Caco-2 (cell line): ENCODE measurements at regions not wholly inside any gene's neighbourhood (a gene's known extent, or its start where the extent isn't known, plus 50 kb on each side); places are given as distances from the start of the nearest gene placed in this dataset.

Experiments
- BruUV-seq: library from RNA; stranded (reverse); fragments of 400-500 nt; replicated peaks from 2 replicates; lab custom pipeline; 2021; lab: Mats Ljungman, UMichigan
- CTCF ChIA-PET: fragments of 300-600 bp; sonication (Branson Sonifier 250); formaldehyde crosslinking; loops from one replicate; lab custom pipeline; 2022; ENCODE audit warnings: antibody characterized with exemption; lab: Charles Lee
- POLR2A ChIA-PET: fragments of 300-600 bp; sonication (Branson Sonifier 250); formaldehyde crosslinking; loops from one replicate; lab custom pipeline; 2022; ENCODE audit warnings: antibody characterized with exemption; lab: Charles Lee
- DNase-seq, 2 experiments: peaks; one replicate each; pipeline versions ENCODE4 v3.0.0 to v3.0.0-alpha.2; 2020 to 2022
- H3K27me3 ChIP-seq: replicated peaks from 2 replicates; pipeline ENCODE4 v1.6.0; 2011; ENCODE audit warnings: low read length; ENCODE audit not compliant: control insufficient read depth, insufficient read depth
- H3K36me3 ChIP-seq: 2 replicates; pipeline ENCODE4 v1.5.1; 2011; ENCODE audit warnings: low read length; ENCODE audit not compliant: control insufficient read depth, insufficient read depth
- H3K4me1 ChIP-seq: fragments of 250-450 bp; sonication (Bioruptor Pico); 2 replicates; pipeline ENCODE4 v1.5.1; 2020; ENCODE audit warnings: mild to moderate bottlenecking
- H3K4me3 ChIP-seq: 2 replicates; pipeline ENCODE4 v1.5.1; 2011; ENCODE audit warnings: low read depth, mild to moderate bottlenecking, control low read depth, low read length
- H3K9me3 ChIP-seq: fragments of 250-450 bp; sonication (Bioruptor Pico); 2 replicates; pipeline ENCODE4 v1.5.1; 2020; ENCODE audit warnings: mild to moderate bottlenecking, moderate library complexity
- H3K27ac Mint-ChIP-seq: one replicate; pipeline ENCODE4 v1.8.0; 2022; ENCODE audit warnings: mixed read lengths; ENCODE audit not compliant: unreplicated experiment
- H3K27me3 Mint-ChIP-seq: one replicate; pipeline ENCODE4 v1.8.0; 2022; ENCODE audit warnings: mixed read lengths; ENCODE audit not compliant: insufficient read depth, unreplicated experiment
- H3K36me3 Mint-ChIP-seq: one replicate; pipeline ENCODE4 v1.8.0; 2022; ENCODE audit warnings: mild to moderate bottlenecking, mixed read lengths; ENCODE audit not compliant: insufficient read depth, unreplicated experiment
- H3K4me1 Mint-ChIP-seq: one replicate; pipeline ENCODE4 v1.8.0; 2022; ENCODE audit warnings: low read depth, mixed read lengths; ENCODE audit not compliant: unreplicated experiment
- H3K4me3 Mint-ChIP-seq: one replicate; pipeline ENCODE4 v1.8.0; 2022; ENCODE audit warnings: mild to moderate bottlenecking, moderate library complexity, mixed read lengths; ENCODE audit not compliant: unreplicated experiment
- H3K9me3 Mint-ChIP-seq: one replicate; pipeline ENCODE4 v1.8.0; 2022; ENCODE audit warnings: mixed read lengths; ENCODE audit not compliant: unreplicated experiment
- CTCF ChIP-seq, 2 experiments: fragments of 200-600 bp in 1 of 2; IDR thresholded peaks; 1 replicate in 1 of 2; 2 replicates in 1 of 2; pipeline versions ENCODE4 v1.5.1 to v1.8.0; 2011 to 2022; ENCODE audit warnings: antibody characterized with exemption in 1 of 2, control low read depth in 1 of 2, inconsistent platforms in 1 of 2, low read depth in 1 of 2, low read length in 1 of 2, mild to moderate bottlenecking in 1 of 2, moderate library complexity in 1 of 2; ENCODE audit not compliant: insufficient read depth in 1 of 2, severe bottlenecking in 1 of 2, unreplicated experiment in 1 of 2
- intact Hi-C: fragments of 100-400 bp; cut with micrococcal nuclease; formaldehyde crosslinking; loops from one replicate; pipeline ENCODE4 v1.10.0; 2022; ENCODE audit not compliant: unreplicated experiment

- H3K4me1 ChIP-seq: no peaks in the 10 kb centered on the region
- H3K36me3 ChIP-seq: no peaks in the 10 kb centered on the region
- H3K36me3 Mint-ChIP-seq: no peaks in the 10 kb centered on the region
- ChIA-PET POLR2A (no interaction called here), CTCF (no interaction called here)
- H3K4me3 Mint-ChIP-seq: no peak overlapping the region
- H3K27ac Mint-ChIP-seq: no peak overlapping the region
- H3K27me3 ChIP-seq: no peaks in the 10 kb centered on the region
- TF ChIP-seq CTCF (IDR thresholded peaks at IDR 0.05; ENCODE audit: insufficient read depth in 1 of 2, low read depth in 1 of 2, low read length in 1 of 2, severe bottlenecking in 1 of 2, unreplicated experiment in 1 of 2): no peak
- H3K4me1 Mint-ChIP-seq: no peaks in the 10 kb centered on the region
- H3K9me3 ChIP-seq: no peaks in the 10 kb centered on the region
- H3K9me3 Mint-ChIP-seq: no peaks in the 10 kb centered on the region
- no peaks in the 10 kb centered on the region for H3K27me3 Mint-ChIP-seq
- intact Hi-C loops: no loop called here
- DNase-seq: no peak
- BruUV-seq: no TSS peak
- H3K4me3 ChIP-seq: no peak overlapping the region
Measured at GRCh38 chrX:139026811-139027210, 315.3 kb upstream of the FGF13 start.

- Mint-ChIP-seq H3K27me3 (no peaks in the 10 kb centered on the region), H3K4me3 (no peak overlapping the region), H3K4me1 (no peaks in the 10 kb centered on the region), H3K36me3 (no peaks in the 10 kb centered on the region), H3K9me3 (no peaks in the 10 kb centered on the region), H3K27ac (no peak overlapping the region)
- no peak overlapping the region for H3K4me3 ChIP-seq
- no peak for TF ChIP-seq CTCF (IDR thresholded peaks at IDR 0.05; ENCODE audit: insufficient read depth in 1 of 2, low read depth in 1 of 2, low read length in 1 of 2, severe bottlenecking in 1 of 2, unreplicated experiment in 1 of 2)
- no peaks in the 10 kb centered on the region for H3K27me3 ChIP-seq
- H3K4me1 ChIP-seq: no peaks in the 10 kb centered on the region
- CTCF ChIA-PET: no interaction called here
- BruUV-seq: no TSS peak
- intact Hi-C loops: no loop called here
- POLR2A ChIA-PET: no interaction called here
- no peaks in the 10 kb centered on the region for H3K9me3 ChIP-seq
- no peak for DNase-seq
- no peaks in the 10 kb centered on the region for H3K36me3 ChIP-seq
Measured at GRCh38 chrX:139026406-139026805, 314.9 kb upstream of the FGF13 start.

- H3K4me3 Mint-ChIP-seq: no peak overlapping the region
- no TSS peak for BruUV-seq
- ChIA-PET CTCF (no interaction called here), POLR2A (no interaction called here)
- no peak overlapping the region for H3K4me3 ChIP-seq
- no peak for TF ChIP-seq CTCF (IDR thresholded peaks at IDR 0.05; ENCODE audit: insufficient read depth in 1 of 2, low read depth in 1 of 2, low read length in 1 of 2, severe bottlenecking in 1 of 2, unreplicated experiment in 1 of 2)
- no peaks in the 10 kb centered on the region for H3K9me3 ChIP-seq
- no peaks in the 10 kb centered on the region for H3K27me3 ChIP-seq
- no peaks in the 10 kb centered on the region for H3K36me3 ChIP-seq
- H3K36me3 Mint-ChIP-seq: no peaks in the 10 kb centered on the region
- intact Hi-C loops: no loop called here
- no peaks in the 10 kb centered on the region for H3K9me3 Mint-ChIP-seq
- H3K27me3 Mint-ChIP-seq: no peaks in the 10 kb centered on the region
- H3K4me1 Mint-ChIP-seq: no peaks in the 10 kb centered on the region
- no peak overlapping the region for H3K27ac Mint-ChIP-seq
- H3K4me1 ChIP-seq: no peaks in the 10 kb centered on the region
- no peak for DNase-seq
Measured at GRCh38 chrX:139025816-139026215, 314.3 kb upstream of the FGF13 start.
